ENCODE measurements at regions not wholly inside any gene's neighbourhood (a gene's known extent, or its start where the extent isn't known, plus 50 kb on each side); places are given as distances from the start of the nearest gene placed in this dataset.

GRCh38 chr5:117133198-117133597, 558.6 kb upstream of the SEMA6A start:
- TF ChIP-seq POLR2A (IDR thresholded peaks at IDR 0.05; ENCODE audit: low read length) (no peak), GATA1 (IDR thresholded peaks at IDR 0.05; ENCODE audit: low read depth, low read length) (no peak)
